Suprapubic skin (tissue), 4 donors: ENCODE measurements at regions not wholly inside any gene's neighbourhood (a gene's known extent, or its start where the extent isn't known, plus 50 kb on each side); places are given as distances from the start of the nearest gene placed in this dataset.
A peak's percentile ranks its signal among the peaks of the same experiment; 100 is the strongest.

Source experiments
- DNase-seq, 2 donors: peaks; one replicate each; pipeline ENCODE4 v3.0.0-alpha.2; 2019; ENCODE audit warnings: low spot score in 2 of 2
- H3K27ac ChIP-seq: fragments of 200-600 bp; sonication (generic); one replicate; pipeline ENCODE4 v1.5.1; 2019
- H3K27me3 ChIP-seq: fragments of 200-600 bp; sonication (generic); one replicate; pipeline ENCODE4 v1.5.1; 2019
- H3K36me3 ChIP-seq: fragments of 200-600 bp; sonication (generic); one replicate; pipeline ENCODE4 v1.5.1; 2019
- H3K4me1 ChIP-seq: fragments of 200-600 bp; sonication (generic); one replicate; pipeline ENCODE4 v1.5.1; 2019
- H3K4me3 ChIP-seq: fragments of 200-600 bp; sonication (generic); one replicate; pipeline ENCODE4 v1.5.1; 2019; ENCODE audit warnings: mild to moderate bottlenecking
- H3K9me3 ChIP-seq: fragments of 200-600 bp; sonication (generic); one replicate; pipeline ENCODE4 v1.5.1; 2019
- EP300 ChIP-seq: sonication (generic); formaldehyde crosslinking; IDR thresholded peaks from one replicate; pipeline ENCODE4 v1.6.1; 2017; ENCODE audit warnings: antibody characterized with exemption
- POLR2A ChIP-seq, 2 donors: fragments of 450-650 bp; IDR thresholded peaks; one replicate each; pipeline ENCODE4 v1.6.1; 2017; ENCODE audit warnings: antibody characterized with exemption in 2 of 2, mild to moderate bottlenecking in 2 of 2, moderate library complexity in 2 of 2
- POLR2AphosphoS5 ChIP-seq, 3 donors: sonication (generic); formaldehyde crosslinking; IDR thresholded peaks; one replicate each; pipeline ENCODE4 v1.6.1; 2017; ENCODE audit warnings: antibody characterized with exemption in 3 of 3
- WGBS: methylation state at CpG from one replicate; pipeline ENCODE4 v1.1.5; 2018; 5-methylcytosine and 5-hydroxymethylcytosine counted together
- TF ChIP-seq, protein P1 (sequence below), 2 donors: fragments of 200-600 bp in 1 of 2; fragments of 450-650 bp in 1 of 2; sonication (generic) in 1 of 2; IDR thresholded peaks; one replicate each; pipeline ENCODE4 v1.5.1; 2016 to 2019; ENCODE audit warnings: antibody characterized with exemption in 2 of 2, mild to moderate bottlenecking in 1 of 2, moderate library complexity in 1 of 2

DNA sequence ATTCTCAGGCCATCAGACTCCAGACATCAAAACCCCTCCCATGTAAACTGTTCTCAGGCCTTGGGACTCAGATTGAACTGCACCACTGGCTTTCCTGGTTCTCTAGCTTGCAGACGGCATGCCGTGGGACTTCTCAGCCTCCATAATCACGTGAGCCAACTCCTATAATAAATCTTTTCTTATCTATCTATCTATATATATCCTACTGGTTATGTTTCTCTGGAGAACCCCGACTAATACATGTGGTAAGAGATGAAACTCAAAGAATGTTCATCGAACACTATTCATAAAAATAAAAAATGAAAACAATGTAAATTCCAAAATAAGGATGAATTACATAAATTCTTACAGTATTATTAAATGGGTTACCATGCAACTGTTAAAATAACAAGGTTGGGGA lies 84.5 kb upstream of the NTRK3 start:
- no peak for DNase-seq
- Histone ChIP-seq H3K4me3 (no peak overlapping the region), H3K27ac (no peak overlapping the region), H3K4me1 (no peaks in the 10 kb centered on the region), H3K36me3 (no peaks in the 10 kb centered on the region), H3K9me3 (no peaks in the 10 kb centered on the region), H3K27me3 (peaks cover 3% of the 10 kb centered on the region)
- WGBS: 43% methylated on average over 5 of the region's 5 CpGs
- TF ChIP-seq POLR2AphosphoS5 (IDR thresholded peaks at IDR 0.05): no peak
- TF ChIP-seq EP300: no peak
- TF ChIP-seq POLR2A (IDR thresholded peaks at IDR 0.05): no peak
- TF ChIP-seq, protein P1, sequence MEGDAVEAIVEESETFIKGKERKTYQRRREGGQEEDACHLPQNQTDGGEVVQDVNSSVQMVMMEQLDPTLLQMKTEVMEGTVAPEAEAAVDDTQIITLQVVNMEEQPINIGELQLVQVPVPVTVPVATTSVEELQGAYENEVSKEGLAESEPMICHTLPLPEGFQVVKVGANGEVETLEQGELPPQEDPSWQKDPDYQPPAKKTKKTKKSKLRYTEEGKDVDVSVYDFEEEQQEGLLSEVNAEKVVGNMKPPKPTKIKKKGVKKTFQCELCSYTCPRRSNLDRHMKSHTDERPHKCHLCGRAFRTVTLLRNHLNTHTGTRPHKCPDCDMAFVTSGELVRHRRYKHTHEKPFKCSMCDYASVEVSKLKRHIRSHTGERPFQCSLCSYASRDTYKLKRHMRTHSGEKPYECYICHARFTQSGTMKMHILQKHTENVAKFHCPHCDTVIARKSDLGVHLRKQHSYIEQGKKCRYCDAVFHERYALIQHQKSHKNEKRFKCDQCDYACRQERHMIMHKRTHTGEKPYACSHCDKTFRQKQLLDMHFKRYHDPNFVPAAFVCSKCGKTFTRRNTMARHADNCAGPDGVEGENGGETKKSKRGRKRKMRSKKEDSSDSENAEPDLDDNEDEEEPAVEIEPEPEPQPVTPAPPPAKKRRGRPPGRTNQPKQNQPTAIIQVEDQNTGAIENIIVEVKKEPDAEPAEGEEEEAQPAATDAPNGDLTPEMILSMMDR (IDR thresholded peaks at IDR 0.05): no peak

GRCh38 chr15:88337993-88338392 lies 81.5 kb upstream of the NTRK3 start:
- DNase-seq: no peak
- Histone ChIP-seq H3K4me3 (no peak overlapping the region), H3K36me3 (no peaks in the 10 kb centered on the region), H3K27ac (no peak overlapping the region), H3K4me1 (no peaks in the 10 kb centered on the region), H3K27me3 (peaks cover 5% of the 10 kb centered on the region), H3K9me3 (no peaks in the 10 kb centered on the region)
- TF ChIP-seq POLR2A (IDR thresholded peaks at IDR 0.05) (no peak), EP300 (no peak), POLR2AphosphoS5 (IDR thresholded peaks at IDR 0.05) (no peak)
- TF ChIP-seq, protein P1 (IDR thresholded peaks at IDR 0.05): no peak
- 14% methylated on average over 1 of the region's 1 CpG for WGBS

DNA sequence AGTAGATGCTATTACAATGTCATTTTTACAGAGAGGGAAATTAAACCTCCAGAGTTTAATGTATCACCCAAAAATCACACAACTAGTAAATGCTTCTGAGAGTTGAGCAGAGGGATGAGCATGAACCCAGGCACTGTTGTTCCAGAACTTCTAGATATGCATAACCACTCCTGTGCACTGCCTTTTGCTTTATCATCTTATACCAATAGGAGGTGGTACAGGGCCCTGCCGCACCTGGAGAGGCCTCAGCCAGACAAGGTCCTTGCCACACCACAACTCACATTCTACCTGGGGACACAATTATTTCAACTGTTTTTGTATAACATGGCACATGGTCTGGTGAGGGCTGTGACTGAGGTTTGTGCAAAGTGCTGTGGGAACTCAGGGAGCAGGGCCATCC lies 78.5 kb upstream of the NTRK3 start:
- DNase-seq: no peak
- WGBS: 100% methylated on average over 1 of the region's 1 CpG

DNA sequence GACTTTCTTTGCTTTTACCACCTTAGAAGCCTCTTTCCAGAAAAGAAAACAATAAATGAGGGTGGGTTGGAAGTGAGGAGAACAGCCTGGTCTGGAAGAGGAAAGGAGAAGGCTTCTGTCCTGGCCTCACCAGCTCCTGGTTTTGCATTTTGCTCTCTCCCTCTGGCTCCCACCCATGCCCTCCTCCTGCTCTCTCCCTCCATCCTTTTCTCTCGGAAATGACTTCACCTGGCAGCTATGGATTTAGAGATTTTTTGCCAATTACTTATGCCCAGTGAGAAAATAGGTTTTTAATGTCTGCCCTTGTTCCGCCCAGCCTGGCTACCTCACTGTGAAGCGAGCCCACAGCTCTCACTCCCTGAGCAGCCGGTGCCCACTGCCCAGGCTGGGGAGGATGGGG lies 77.9 kb upstream of the NTRK3 start:
- no peaks in the 10 kb centered on the region for H3K9me3 ChIP-seq
- peaks cover 5% of the 10 kb centered on the region for H3K27me3 ChIP-seq
- TF ChIP-seq EP300 (no peak), POLR2A (IDR thresholded peaks at IDR 0.05) (no peak), POLR2AphosphoS5 (IDR thresholded peaks at IDR 0.05) (no peak)
- TF ChIP-seq, protein P1 (IDR thresholded peaks at IDR 0.05): no peak
- H3K4me3 ChIP-seq: no peak overlapping the region
- no peaks in the 10 kb centered on the region for H3K36me3 ChIP-seq
- no peak overlapping the region for H3K27ac ChIP-seq
- no peak for DNase-seq
- 49% methylated on average over 4 of the region's 4 CpGs for WGBS
- no peaks in the 10 kb centered on the region for H3K4me1 ChIP-seq

More for the DNA sequence above, 78.5 kb upstream of the NTRK3 start:
- peaks cover 5% of the 10 kb centered on the region for H3K27me3 ChIP-seq
- no peaks in the 10 kb centered on the region for H3K4me1 ChIP-seq
- H3K27ac ChIP-seq: no peak overlapping the region
- H3K36me3 ChIP-seq: no peaks in the 10 kb centered on the region
- no peaks in the 10 kb centered on the region for H3K9me3 ChIP-seq
- TF ChIP-seq, protein P1 (IDR thresholded peaks at IDR 0.05): no peak
- TF ChIP-seq POLR2A (IDR thresholded peaks at IDR 0.05) (no peak), POLR2AphosphoS5 (IDR thresholded peaks at IDR 0.05) (no peak), EP300 (no peak)
- H3K4me3 ChIP-seq: no peak overlapping the region

DNA sequence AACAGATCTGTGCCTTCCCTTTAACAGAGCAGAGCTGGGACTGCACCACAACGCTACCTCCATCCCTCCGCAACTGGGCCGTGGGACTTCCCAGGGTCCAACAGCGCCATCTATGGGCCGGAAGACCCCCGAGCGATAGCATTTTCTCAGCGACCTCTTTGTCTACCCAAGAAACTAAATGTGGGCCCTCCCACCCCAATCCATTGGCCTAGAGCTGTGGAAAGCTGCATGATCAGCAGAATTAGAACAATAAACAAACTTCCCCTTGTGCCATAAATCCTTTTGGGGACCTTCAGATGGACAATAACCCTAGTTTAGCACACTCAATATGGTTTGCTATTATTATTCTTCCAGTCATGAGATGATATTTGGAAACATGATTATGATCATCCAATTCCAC lies 74.8 kb upstream of the NTRK3 start:
- Histone ChIP-seq H3K4me1 (no peaks in the 10 kb centered on the region), H3K36me3 (no peaks in the 10 kb centered on the region), H3K27me3 (peaks cover 5% of the 10 kb centered on the region), H3K27ac (no peak overlapping the region), H3K4me3 (no peak overlapping the region), H3K9me3 (no peaks in the 10 kb centered on the region)
- TF ChIP-seq EP300 (no peak), POLR2AphosphoS5 (IDR thresholded peaks at IDR 0.05) (no peak), POLR2A (IDR thresholded peaks at IDR 0.05) (no peak)
- TF ChIP-seq, protein P1 (IDR thresholded peaks at IDR 0.05): peak in 1 of 2 donors; percentile 13
- WGBS: 43% methylated on average over 8 of the region's 8 CpGs
- DNase-seq: no peak
